Psoas muscle (tissue), 7 donors: ENCODE measurements at regions not wholly inside any gene's neighbourhood (a gene's known extent, or its start where the extent isn't known, plus 50 kb on each side); places are given as distances from the start of the nearest gene placed in this dataset.

Experiments
- ATAC-seq, 4 donors: fragments of 200-7000 bp; cut with Tn5 transposase; one replicate each; pipeline ENCODE4 v1.9.1; 2020; ENCODE audit warnings: moderate library complexity in 3 of 4, mild to moderate bottlenecking in 2 of 4
- DNase-seq, 2 donors: peaks; one replicate each; pipeline ENCODE4 v3.0.0-alpha.2; 2020
- H3K27ac ChIP-seq: fragments of 200-600 bp; one replicate; pipeline ENCODE4 v1.8.0; 2022
- H3K27me3 ChIP-seq, 3 donors: fragments of 200-600 bp in 1 of 3; one replicate each; pipeline versions ENCODE4 v1.6.1 to v1.8.0; 2013 to 2022; ENCODE audit warnings: low read length in 2 of 3, mild to moderate bottlenecking in 2 of 3, moderate library complexity in 1 of 3; ENCODE audit not compliant: insufficient read depth in 3 of 3
- H3K36me3 ChIP-seq, 2 donors: fragments of 200-600 bp in 1 of 2; one replicate each; pipeline versions ENCODE4 v1.6.1 to v1.8.0; 2013 to 2022; ENCODE audit warnings: low read depth in 1 of 2, mild to moderate bottlenecking in 1 of 2, moderate library complexity in 1 of 2; ENCODE audit not compliant: insufficient read depth in 1 of 2
- H3K4me1 ChIP-seq: fragments of 200-600 bp; one replicate; pipeline ENCODE4 v1.8.0; 2022
- H3K4me3 ChIP-seq: fragments of 200-600 bp; one replicate; pipeline ENCODE4 v1.8.0; 2022; ENCODE audit warnings: mild to moderate bottlenecking
- H3K9me3 ChIP-seq: fragments of 200-600 bp; one replicate; pipeline ENCODE4 v1.8.0; 2022
- WGBS, 3 donors: extraction: QIAGEN DNeasy Blood & Tissue Kit; methylation state at CpG; one replicate each; pipeline versions ENCODE4 v1.1.6 to v1.1.7; 2013; 5-methylcytosine and 5-hydroxymethylcytosine counted together
- intact Hi-C, 2 donors: fragments of 100-400 bp; cut with DNase I; formaldehyde crosslinking; loops; one replicate each; pipeline versions ENCODE4 v1.11.0 to v1.14.2; 2022
- TF ChIP-seq, protein P1 (sequence below): fragments of 200-600 bp; IDR thresholded peaks from one replicate; pipeline ENCODE4 v1.8.0; 2022; ENCODE audit warnings: antibody characterized with exemption
- donor health status: healthy with polysubstance abuse.
- donor health status: DM: no; HTN: no; CAD: no; lungs with moderate emphysema.
- donor health status: Bipolar disorder and iron deficiency.
- donor health status: healthy.
- donor health status: DM: yes; HTN: yes; CAD: no.
- donor health status: DM: no; HTN: no; CAD: no.
- donor health status: DM: yes; HTN: yes; CAD: no.

DNA sequence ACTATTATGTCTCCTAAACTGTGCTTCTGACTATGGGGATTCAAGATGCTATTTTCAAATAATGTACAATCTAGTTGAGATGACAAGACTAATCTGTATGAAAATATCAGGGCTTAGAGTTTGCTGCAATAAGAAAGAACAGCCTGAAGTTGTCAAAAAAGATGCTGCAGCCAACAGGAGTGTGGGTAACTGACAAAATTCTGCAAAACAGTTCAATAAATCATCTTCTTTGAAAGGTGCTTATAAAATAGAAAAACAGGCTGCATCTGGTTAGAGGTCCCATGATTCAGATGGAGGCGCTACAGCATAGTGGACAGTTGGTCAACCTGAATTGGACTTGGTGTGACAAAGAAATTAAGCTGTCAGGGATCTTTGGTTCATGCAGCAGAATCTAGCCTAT, 511.0 kb downstream of the XPNPEP1 start:
- H3K27me3 ChIP-seq, result no peaks in the 10 kb centered on the region
- TF ChIP-seq, protein P1, sequence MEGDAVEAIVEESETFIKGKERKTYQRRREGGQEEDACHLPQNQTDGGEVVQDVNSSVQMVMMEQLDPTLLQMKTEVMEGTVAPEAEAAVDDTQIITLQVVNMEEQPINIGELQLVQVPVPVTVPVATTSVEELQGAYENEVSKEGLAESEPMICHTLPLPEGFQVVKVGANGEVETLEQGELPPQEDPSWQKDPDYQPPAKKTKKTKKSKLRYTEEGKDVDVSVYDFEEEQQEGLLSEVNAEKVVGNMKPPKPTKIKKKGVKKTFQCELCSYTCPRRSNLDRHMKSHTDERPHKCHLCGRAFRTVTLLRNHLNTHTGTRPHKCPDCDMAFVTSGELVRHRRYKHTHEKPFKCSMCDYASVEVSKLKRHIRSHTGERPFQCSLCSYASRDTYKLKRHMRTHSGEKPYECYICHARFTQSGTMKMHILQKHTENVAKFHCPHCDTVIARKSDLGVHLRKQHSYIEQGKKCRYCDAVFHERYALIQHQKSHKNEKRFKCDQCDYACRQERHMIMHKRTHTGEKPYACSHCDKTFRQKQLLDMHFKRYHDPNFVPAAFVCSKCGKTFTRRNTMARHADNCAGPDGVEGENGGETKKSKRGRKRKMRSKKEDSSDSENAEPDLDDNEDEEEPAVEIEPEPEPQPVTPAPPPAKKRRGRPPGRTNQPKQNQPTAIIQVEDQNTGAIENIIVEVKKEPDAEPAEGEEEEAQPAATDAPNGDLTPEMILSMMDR, result no peak
- no peak for DNase-seq
- no peaks in the 10 kb centered on the region for H3K36me3 ChIP-seq
- no peak overlapping the region for H3K4me3 ChIP-seq
- no peaks in the 10 kb centered on the region for H3K4me1 ChIP-seq
- WGBS, 3 donors, result 81 to 92% (median 89%) methylated on average over 1 of the region's 1 CpG
- ATAC-seq, result no peak
- intact Hi-C loops, result no loop called here
- no peak overlapping the region for H3K27ac ChIP-seq
- no peaks in the 10 kb centered on the region for H3K9me3 ChIP-seq

DNA sequence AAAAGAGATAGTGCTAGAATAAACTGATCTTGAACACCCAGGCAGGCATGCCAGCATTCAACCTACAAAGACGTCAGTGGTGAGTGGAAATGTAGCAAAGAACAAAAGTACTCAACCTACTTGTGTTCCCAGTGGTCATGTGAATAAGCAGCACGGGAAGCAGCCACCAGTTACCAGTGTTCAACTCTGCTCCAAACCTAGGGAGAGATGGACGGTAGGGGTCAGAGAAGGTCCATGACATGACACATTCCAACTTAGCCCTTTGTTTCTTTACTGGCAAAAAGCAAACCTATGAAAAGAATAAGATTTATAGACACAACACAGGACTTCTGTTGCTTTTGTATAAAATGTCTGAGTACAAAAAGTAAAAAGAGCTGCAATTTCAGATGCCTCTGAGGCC, 511.4 kb downstream of the XPNPEP1 start:
- ATAC-seq (no peak), DNase-seq (no peak)
- Histone ChIP-seq H3K36me3 (no peaks in the 10 kb centered on the region), H3K27me3 (no peaks in the 10 kb centered on the region), H3K4me1 (no peaks in the 10 kb centered on the region), H3K9me3 (no peaks in the 10 kb centered on the region), H3K4me3 (no peak overlapping the region), H3K27ac (no peak overlapping the region)
- TF ChIP-seq, protein P1, result no peak
- 43 to 45% (median 44%) methylated on average over 3 of the region's 3 CpGs for WGBS, 3 donors
- intact Hi-C loops, result no loop called here

DNA sequence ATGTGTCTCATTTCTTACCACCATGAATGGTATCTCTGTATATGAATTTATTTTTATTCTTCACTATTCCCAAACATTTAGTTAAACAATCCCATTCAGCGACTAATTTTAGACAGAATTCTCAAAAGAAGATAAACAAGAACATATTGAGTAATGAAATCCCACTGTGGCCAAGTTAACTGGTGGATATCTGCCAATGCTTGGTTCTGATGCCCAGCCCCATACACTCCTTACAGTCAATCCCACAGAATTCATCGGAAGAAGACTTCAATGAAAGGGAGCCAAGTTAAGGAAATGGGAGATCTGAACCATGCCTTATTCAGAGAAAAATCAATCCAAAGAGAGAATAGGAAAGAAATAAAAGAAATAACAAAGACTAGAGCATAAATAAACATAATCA, 518.0 kb downstream of the XPNPEP1 start:
- ATAC-seq, result no peak
- 42 to 61% (median 54%) methylated on average over 2 of the region's 2 CpGs for WGBS, 3 donors
- intact Hi-C loops, result no loop called here

GRCh38 chr10:109403551-109403950, 519.8 kb downstream of the XPNPEP1 start:
- intact Hi-C loops, result no loop called here
- 46 to 72% (median 51%) methylated on average over 2 of the region's 2 CpGs for WGBS, 3 donors
- no peak for ATAC-seq

More for the DNA sequence above, 518.0 kb downstream of the XPNPEP1 start:
- Histone ChIP-seq H3K4me3 (no peak overlapping the region), H3K27me3 (no peaks in the 10 kb centered on the region), H3K36me3 (no peaks in the 10 kb centered on the region), H3K9me3 (no peaks in the 10 kb centered on the region), H3K4me1 (no peaks in the 10 kb centered on the region), H3K27ac (no peak overlapping the region)
- TF ChIP-seq, protein P1, result no peak
- no peak for DNase-seq

GRCh38 chr10:109393425-109393824, 529.9 kb downstream of the XPNPEP1 start:
- no peak overlapping the region for H3K27ac ChIP-seq
- ATAC-seq, result no peak
- no peaks in the 10 kb centered on the region for H3K36me3 ChIP-seq
- intact Hi-C loops, result no loop called here
- TF ChIP-seq, protein P1, result no peak
- H3K9me3 ChIP-seq, result no peaks in the 10 kb centered on the region
- no peaks in the 10 kb centered on the region for H3K27me3 ChIP-seq
- no peaks in the 10 kb centered on the region for H3K4me1 ChIP-seq
- 21 to 28% (median 25%) methylated on average over 3 of the region's 3 CpGs for WGBS, 3 donors
- no peak for DNase-seq
- H3K4me3 ChIP-seq, result no peak overlapping the region

More at GRCh38 chr10:109403551-109403950, 519.8 kb downstream of the XPNPEP1 start:
- Histone ChIP-seq H3K9me3 (no peaks in the 10 kb centered on the region), H3K4me3 (no peak overlapping the region), H3K36me3 (no peaks in the 10 kb centered on the region), H3K4me1 (no peaks in the 10 kb centered on the region), H3K27ac (no peak overlapping the region), H3K27me3 (no peaks in the 10 kb centered on the region)
- TF ChIP-seq, protein P1, result no peak
- DNase-seq, result no peak
